NCI-H524 (cell line): ENCODE measurements at regions not wholly inside any gene's neighbourhood (a gene's known extent, or its start where the extent isn't known, plus 50 kb on each side); places are given as distances from the start of the nearest gene placed in this dataset.
"Not testable (repeated sequence)": the region's sequence is repeated elsewhere in the genome, so short reads cannot be mapped to it uniquely, and the experiment has no call there.

Experiments
- DNase-seq, 2 experiments: peaks; one replicate each; lab custom pipeline; 2025; lab: John Stamatoyannopoulos, UW

DNA sequence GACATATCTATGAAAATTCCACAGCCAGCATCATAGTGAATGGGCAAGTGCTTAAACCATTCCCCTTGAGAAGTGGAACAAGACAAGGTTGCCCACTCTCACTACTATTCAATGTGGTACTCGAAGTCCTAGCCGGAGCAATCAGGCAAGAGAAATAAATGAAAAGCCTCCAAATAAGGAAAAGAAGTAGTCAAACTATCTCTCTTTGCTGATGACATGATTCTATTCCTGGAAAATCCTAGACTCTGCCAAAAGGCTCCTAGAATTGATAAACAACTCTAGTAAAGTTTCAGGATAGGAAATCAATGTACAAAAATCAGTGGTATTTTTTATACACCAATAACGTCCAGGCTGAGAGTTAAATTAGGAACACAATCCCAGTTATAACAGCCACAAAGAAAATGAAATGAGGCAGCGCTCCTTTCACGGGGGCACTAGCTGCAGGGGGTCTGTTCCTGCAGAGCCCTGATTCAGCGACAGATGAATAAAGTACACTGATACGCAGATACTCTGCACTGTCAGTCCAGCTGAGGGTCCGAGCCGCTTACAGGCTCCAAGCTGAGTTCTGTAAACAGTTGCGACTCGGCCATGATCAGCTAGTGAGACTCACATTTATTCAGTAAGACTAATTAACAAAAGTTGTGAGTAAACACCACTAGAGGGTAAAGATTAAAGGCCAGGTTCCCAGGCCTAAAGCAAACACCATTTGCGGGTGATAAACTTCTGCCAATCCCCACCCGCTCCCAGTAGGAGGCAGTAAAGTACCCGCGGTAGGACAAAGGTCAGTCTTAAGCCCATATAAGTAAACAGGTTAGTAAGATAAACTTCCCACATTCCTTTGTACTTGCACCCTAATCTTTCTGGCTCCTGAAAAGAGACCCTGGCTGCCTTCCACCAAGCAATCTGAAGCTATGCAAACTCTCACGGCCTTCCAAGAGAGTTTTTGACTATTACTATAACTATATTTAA is 290.6 kb upstream of the GRID2 start:
- no peak for DNase-seq

DNA sequence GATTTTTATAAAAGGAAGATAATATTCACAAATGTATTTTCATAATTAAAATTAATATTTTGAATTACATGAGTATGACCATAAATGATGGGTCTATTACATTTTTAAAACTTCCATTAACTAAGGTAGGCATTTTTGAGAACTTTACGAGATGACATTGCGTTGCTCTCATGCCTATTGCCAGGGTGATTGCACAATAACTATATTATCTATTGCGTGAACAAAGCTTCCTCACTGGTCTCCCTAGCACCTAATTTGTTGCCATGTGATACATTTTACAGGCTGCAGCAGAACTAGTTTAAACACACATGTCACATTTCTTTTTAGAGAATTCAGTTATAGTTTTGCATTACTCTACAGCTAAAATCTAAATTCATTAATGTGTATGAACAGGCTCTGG is 289.7 kb upstream of the GRID2 start:
- no peak for DNase-seq

DNA sequence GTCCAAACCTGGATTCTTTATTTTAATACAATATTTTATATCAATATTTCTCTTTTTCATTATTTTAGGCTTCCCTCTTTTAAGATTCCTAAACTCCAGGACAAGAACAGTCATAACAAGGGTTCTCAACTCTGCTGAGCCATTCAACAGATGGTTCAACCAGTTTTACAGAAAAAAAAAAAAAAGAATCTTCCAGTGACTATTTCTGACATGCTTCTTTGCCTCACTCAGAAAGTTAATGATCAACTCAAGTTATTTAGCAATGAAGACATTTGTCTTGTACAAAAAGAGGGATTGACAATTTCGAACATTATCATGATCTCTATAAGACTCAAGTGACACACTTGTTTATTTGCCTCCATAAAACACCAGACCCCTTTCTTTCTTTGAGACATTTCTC is 282.6 kb upstream of the GRID2 start:
- no peak for DNase-seq

DNA sequence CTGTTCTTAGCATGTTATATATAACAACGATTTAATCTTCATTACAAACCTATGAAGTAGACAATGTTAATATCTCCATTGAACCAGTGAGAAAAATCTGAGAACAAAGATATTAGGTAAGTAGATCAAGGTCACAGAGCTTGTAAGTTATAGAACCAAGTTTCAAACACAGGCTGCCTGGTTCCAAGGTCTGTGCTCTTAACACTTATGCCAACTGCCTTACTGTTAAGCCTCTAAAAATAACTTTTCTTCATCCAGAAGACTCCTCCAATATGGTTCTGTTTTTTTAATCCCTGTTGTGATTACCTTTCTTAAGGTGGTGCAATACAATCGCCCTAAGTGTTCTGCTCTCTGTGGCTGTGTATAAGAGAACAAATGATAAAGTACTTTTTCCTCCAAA is 282.0 kb upstream of the GRID2 start:
- no peak for DNase-seq

DNA sequence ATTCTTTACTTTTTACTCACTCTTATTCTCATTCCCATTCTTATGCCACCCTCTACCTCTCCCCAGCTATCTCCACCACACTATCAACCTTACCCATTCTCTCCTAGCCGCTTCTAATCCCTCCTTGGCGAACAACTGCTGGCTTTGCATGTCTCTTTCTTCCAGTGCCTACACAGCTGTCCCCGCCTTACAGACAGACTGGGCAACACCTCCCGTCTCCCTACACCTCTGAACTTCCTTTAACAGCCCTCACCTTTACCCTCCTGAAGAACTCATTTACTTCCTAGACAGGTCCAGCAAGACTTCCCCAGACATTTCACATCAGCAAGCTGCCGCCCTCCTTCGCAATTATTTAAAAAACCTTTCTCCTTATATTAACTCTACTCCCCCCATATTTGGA is 274.9 kb upstream of the GRID2 start:
- DNase-seq = not testable (repeated sequence)

DNA sequence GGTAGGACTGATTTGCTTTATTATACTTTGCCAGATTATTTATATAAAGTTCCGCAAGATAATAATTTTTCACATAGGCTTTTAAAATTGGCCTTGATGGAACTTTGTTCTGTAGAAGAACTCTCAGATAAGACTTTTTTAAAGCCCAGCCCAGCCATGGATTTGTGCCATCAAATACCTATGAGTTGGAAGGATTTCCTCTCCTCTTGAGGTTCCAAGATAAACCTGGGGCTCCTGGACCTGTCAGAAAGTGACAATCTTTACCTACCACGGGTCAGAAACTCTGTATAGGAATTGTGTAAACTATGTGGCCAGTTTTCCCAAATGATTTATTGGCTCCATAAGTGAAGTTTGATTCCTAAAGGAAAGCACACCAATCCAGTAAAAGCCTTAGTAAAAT is 271.9 kb upstream of the GRID2 start:
- no peak for DNase-seq

DNA sequence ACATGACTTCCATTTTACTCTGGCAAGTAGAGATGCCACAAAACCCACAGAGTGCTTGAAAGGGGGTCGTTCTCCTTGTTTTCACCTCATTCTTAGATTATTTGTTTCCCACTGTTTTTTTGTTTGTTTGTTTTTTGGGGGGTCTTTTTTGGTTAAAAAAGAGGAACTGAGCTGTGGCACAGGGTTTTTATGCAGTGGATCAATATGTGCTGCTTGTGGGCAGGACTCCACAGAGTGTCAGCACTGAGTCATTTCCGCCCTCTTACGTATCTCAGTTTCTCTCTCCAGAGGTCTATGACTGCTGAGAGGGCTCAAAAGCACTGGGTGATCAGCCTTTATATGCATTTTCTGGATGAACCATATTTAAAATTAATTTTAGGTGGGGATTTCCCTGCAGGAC is 268.1 kb upstream of the GRID2 start:
- DNase-seq = no peak

DNA sequence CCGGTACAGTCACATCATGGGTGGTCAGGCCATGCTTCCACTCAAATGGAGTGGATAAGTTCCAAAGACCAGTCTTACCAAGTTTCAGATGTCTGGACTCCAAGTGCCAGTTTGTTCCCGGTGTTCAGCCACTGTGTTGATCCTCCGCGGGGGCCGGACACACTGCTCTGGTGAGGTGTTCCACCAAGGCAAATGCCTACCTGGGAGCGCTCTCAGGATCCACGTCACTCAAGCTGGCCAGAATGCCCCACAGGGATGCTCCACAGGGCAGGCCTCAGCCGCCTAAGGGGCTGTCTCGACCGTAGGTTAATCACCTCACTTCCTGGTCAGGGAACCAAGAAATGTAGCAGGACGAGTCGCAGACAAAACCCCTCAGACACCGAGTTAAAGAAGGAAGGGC is 258.0 kb upstream of the GRID2 start:
- DNase-seq = no peak

DNA sequence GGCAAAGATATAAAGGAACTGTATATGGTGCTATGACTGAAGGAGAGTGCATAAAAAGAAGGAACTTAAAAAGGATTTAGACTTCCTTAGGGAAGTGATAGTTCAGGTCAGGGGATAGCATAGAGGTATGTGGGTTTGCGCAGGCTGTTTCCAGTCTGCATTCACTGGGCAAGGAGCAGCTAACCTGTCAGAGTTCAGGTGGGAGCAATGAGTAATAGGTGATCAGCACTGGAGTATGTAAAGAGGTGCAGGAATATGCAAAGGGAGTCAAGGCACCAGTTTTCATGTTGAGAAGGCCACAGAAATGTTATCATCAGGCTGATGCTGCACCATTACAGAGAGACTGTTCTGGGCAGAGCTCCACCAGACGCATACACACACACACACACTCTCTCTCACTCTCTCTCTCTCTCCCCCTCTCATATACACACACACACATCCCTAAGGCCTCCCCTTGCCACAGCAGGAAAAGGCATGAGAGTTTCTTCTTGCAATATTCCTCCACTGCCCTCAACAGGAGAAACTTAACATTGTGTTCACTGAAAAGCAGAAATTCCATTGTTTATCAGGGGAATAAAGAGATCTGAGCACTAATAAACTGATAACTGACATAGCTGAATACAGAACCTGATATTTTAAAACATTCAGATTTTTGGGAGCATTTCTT is 256.4 kb upstream of the GRID2 start:
- peak in 1 of 2 experiments; percentile 22 for DNase-seq

DNA sequence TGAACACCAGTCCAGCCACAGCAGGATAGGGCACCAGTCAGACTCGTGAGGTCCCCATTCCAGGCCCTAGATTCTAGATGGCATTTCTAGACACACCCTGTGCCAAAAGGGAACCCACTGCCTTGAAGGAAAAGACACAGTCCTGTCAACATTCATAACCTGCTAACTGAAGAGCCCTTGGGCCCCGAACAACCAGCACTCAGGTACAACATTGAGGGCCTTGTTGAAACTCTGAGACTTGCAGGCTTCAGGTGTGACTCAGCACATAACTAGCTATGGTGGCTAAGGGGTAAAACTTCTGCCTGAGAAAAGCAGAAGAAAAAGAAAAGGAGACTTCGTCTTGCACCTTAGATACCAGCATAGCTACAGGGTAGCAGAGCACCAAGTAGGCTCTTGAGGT is 252.9 kb upstream of the GRID2 start:
- no peak for DNase-seq

DNA sequence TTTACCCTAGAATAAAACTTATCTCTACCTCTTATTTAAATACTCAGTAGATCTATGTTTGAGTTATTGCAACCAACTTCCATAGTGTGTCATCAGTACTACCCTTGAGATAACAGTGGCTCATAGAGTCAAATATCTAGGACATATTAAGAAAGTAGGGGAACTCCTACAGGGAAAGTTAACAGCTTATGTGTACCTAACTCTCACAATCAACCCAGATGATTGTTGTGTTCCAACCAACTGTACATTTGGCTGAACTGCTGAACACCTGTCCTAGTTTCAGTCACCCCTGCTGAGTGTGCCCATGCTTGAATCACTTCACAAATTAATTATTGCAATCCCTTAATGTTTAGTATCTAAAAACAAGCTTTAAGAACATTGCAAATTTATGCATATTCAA is 244.2 kb upstream of the GRID2 start:
- no peak for DNase-seq

DNA sequence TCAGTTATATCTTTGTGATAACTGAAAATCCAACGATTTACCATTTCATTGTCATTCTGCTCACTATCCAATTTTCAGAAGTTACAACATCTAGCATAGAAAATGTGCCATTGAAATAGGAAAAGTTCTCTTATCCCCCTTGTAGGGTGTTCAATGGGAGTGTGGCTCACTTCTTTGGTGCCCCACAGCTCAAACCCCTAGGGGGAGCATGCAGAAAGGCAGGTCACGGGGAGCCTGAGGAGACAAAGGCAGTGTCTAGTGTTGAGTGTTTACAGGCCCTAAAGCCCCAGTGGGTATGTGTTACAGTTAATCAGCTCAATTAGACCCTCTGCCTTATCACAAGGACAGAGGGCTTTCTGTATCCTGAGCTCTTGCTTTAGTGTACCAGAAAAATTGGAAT is 243.4 kb upstream of the GRID2 start:
- DNase-seq = no peak

DNA sequence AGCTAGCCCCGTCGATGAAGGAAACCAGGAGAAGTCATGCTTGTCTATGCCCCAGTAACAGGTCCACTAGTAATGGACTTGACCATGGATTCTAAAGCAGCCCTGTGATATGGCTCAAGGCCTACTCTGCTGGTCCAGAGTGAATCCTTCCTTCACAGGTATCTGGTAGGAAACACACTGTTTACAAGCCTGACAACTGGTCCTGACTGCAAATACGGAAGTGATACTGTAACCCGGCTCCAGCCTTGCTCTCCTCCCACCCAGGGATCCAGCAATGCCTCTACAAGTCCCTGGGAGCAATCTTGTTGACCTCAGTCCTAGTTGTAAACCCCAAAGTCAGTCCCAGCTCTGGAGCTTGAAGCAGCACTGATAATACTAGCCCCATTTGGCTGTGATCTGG is 239.2 kb upstream of the GRID2 start:
- DNase-seq = no peak

DNA sequence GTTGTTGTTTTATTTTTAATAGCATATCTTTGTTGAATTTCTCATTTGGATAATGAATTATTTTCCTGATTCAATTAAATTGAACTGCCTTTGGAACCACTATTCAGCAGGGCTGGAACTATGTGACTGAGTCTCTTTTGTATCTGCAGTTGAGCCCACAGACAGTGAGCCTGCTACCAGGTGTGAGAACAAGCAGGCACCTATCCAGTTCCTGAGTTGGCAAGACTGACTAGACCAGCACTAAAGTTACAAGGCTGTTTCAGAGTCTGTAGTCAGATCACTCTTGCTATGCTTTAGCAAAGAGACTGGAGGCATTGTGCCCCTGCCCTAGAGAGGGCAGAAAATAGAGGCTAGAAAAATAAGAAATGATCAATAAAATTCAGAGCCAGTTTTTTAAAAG is 237.3 kb upstream of the GRID2 start:
- no peak for DNase-seq

DNA sequence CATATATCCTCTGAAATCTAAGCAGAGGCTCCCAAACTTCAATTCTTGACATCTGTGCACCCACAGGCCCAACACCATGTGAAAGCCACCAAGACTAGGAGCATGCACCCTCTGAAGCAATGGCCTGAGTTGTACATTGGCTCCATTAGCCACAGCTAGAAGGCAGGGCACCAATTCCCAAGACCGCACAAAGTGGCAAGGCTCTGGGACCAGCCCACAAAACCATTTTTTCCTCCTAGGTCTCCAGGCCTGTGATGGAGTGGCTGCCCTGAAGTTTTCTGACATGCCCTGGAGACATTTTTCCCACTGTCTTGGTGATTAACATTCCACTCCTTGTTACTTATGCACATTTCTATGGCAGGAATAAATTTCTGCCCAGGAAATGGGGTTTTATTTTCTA is 232.2 kb upstream of the GRID2 start:
- no peak for DNase-seq

DNA sequence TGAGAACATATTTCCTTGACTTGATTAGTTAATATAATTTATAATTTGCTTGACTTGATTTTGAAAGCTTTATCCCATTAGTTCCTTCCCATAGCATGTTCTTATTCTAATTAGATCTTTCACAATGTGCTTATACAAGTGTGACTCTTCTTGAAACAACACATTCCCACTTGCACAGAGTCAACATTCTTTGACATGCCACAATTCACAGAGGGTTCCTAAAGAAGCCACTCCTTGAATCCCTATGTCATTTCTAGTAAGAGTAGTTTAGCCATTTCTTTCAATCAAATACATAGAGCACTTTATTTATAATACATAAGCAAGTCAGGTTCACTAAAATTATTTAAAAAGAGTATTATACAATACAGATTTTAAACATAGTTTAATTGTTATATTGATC is 228.9 kb upstream of the GRID2 start:
- no peak for DNase-seq

DNA sequence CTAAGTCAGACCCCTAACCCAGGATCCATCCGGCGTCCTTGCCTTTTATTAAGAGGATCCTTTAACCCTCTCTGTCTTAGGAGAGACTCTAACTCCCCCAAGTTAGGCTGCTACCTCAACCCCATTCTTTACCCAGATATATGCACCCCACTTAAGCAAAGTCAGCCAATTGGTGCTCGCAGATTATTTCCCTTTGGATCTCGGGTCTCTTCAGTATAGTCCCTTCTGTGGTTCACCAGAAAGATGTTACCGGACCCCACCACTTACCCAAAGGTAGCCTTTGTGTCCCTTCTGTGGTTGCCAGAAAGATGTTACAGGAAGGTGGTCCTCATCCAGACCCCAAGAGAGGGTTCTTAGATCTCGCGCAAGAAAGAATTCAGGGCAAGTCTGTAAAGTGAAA is 212.9 kb upstream of the GRID2 start:
- DNase-seq = no peak

DNA sequence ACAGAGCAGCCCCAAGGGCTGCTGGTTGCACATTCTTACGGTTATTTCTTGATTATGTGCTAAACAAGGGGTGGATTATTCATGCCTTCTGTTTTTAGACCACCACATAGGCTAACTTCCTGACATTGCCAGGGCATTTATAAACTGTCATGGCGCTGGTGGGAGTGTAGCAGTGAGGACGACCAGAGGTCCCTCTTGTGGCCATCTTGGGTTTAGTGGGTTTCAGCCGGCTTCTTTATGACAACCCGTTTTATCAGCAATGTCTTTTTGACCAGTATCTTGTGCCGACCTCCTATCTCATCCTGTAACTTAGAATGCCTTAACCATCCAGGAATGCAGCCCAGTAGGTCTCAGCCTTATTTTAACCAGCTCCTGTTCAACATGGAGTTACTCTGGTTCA is 212.4 kb upstream of the GRID2 start:
- DNase-seq = no peak

DNA sequence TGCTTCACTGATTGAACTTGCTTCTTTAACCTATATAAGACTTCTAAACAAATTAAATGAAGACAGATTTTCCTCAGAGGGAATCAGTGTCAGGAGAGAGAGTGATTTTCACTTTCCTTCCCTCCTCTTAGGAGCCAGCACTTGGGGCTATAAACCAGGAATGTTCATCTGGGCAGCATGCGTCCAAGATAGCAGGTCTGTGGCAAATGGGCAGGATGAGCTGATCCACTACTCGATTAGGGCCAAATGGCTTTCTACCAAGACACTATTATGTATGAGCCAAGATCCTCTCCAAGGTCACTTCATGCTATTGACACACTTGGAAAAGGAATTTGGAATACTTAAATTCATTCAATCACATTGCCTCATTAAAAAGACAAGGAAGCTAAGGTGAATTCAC is 203.9 kb upstream of the GRID2 start:
- no peak for DNase-seq

DNA sequence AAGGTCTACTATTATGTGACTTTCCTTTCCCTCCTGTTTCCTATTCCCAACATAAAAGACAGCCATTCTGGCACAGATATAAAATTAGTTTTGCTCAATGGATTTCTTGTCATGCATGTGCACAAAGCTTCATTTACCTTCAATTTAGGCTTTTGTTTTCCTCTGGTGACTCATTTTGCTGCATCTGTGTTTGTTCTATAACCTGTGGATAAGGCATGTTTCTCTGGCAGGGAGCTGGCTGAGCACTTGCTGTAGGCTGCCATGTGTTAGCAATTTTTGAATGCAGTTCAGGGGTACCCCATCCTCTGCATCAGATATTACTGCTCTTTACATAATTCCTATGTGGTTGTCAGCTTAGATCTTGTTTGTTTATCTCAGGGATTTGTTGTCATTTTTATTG is 202.8 kb upstream of the GRID2 start:
- DNase-seq = no peak

DNA sequence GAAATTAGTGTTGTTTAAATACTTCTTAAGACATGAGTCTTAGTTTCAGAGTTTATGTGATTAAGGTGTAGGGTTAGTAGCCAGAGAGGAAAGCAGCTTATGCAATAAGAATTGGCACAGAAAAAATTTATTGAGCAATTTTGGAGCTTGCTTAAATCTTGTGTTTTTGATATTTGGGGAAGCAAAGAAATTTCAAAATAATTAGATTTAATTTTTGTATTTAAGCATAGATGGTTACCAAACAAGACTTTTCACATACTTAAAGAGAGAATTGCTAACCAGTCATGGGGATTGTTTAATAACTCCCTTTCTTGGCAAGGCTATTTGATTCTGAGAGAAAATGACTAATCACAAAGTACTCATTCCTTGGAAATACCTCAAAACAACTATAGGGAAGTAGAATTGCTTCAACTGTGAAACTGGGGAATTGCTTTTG is 202.0 kb upstream of the GRID2 start:
- DNase-seq = no peak

DNA sequence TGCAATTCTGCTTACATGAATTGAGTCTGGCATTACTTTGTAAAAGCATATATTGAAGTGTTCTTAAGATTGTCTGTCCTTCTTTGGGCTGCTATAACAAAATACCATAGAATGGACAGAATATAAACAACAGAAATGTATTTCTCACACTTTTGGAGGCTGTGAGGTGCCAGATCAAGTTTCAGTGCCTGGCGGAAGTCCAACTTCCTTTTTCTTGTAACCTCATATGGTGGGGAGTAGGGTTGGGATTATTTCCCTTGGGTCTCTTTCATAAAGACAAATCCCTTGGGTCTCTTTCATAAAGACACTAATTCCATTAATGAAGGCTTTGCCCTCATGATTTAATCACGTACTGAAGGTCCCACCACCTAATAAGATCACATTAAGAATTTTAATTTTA is 199.3 kb upstream of the GRID2 start:
- peak in 1 of 2 experiments; percentile 60 for DNase-seq

DNA sequence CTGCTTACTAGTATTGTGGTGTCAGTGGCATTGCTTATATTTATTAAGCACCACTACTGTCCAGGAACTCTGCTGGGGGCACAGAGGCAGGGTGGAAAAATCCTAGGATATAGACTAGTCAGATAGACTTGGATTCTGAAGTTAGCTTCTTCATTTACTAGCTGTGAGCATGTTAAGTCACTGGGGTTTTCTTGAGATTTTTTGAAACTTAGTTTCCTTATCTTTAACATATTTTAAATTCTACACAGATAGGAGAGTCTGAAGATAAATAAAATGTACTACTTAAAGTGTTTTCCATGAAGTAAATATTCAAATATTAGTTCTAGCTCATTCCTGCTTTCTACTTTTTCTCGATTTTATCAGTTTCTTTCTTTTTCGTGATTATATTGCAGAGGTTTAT is 196.9 kb upstream of the GRID2 start:
- DNase-seq = no peak

DNA sequence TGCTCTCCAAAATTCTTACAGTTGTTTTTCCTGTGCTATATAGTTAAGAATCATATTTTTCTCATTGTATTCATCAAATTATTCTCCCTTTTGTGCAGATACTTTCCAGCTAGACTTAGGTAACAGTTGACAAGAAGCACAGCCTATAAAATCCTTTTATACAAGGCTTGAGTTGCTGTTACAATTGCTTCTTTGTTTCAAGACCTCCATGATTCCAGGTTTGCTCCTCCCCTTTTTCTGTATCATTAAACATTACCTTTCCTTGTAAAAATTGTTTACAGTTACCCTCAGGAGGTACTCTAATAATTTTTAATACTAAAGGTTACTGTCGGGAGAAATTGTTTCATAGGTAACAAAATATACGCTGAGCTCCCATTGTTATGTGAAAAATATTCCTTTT is 192.3 kb upstream of the GRID2 start:
- no peak for DNase-seq
